Upper lobe of left lung (tissue), 4 donors: ENCODE measurements at regions not wholly inside any gene's neighbourhood (a gene's known extent, or its start where the extent isn't known, plus 50 kb on each side); places are given as distances from the start of the nearest gene placed in this dataset.

Source experiments
- CTCF ChIP-seq, 6 experiments: fragments of 450-650 bp in 4 of 6; fragments of 200-600 bp in 2 of 6; sonication (generic) in 2 of 6; IDR thresholded peaks; one replicate each; pipeline ENCODE4 v1.5.1; 2016 to 2019; ENCODE audit warnings: antibody characterized with exemption in 6 of 6
- EP300 ChIP-seq, 4 donors: sonication (generic); formaldehyde crosslinking; IDR thresholded peaks; one replicate each; pipeline ENCODE4 v1.5.1; 2017; ENCODE audit warnings: antibody characterized with exemption in 4 of 4, control low read depth in 2 of 4
- POLR2AphosphoS5 ChIP-seq, 2 donors: sonication (generic); formaldehyde crosslinking; IDR thresholded peaks; one replicate each; pipeline ENCODE4 v1.5.1; 2017; ENCODE audit warnings: antibody characterized with exemption in 2 of 2

GRCh38 chr16:88196471-88197400 lies 186.0 kb upstream of the ZNF469 start:
- TF ChIP-seq CTCF (IDR thresholded peaks at IDR 0.05) (no peak), EP300 (IDR thresholded peaks at IDR 0.05) (no peak), POLR2AphosphoS5 (IDR thresholded peaks at IDR 0.05) (no peak)
